ENCODE measurements at regions not wholly inside any gene's neighbourhood (a gene's known extent, or its start where the extent isn't known, plus 50 kb on each side); places are given as distances from the start of the nearest gene placed in this dataset.

- H3K4me3 ChIP-seq (ENCODE audit: control insufficient read depth, low read depth, low read length): no peak overlapping the region
- TF ChIP-seq, protein P1, sequence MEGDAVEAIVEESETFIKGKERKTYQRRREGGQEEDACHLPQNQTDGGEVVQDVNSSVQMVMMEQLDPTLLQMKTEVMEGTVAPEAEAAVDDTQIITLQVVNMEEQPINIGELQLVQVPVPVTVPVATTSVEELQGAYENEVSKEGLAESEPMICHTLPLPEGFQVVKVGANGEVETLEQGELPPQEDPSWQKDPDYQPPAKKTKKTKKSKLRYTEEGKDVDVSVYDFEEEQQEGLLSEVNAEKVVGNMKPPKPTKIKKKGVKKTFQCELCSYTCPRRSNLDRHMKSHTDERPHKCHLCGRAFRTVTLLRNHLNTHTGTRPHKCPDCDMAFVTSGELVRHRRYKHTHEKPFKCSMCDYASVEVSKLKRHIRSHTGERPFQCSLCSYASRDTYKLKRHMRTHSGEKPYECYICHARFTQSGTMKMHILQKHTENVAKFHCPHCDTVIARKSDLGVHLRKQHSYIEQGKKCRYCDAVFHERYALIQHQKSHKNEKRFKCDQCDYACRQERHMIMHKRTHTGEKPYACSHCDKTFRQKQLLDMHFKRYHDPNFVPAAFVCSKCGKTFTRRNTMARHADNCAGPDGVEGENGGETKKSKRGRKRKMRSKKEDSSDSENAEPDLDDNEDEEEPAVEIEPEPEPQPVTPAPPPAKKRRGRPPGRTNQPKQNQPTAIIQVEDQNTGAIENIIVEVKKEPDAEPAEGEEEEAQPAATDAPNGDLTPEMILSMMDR (conservative IDR thresholded peaks at IDR 0.05; ENCODE audit: control insufficient read depth, insufficient read depth, low read depth, low read length): no peak
- DNase-seq (ENCODE audit: low read depth): peak; percentile 38
Measured at GRCh38 chr12:58067610-58068387, 126.4 kb downstream of the ATP23 start.

DNA sequence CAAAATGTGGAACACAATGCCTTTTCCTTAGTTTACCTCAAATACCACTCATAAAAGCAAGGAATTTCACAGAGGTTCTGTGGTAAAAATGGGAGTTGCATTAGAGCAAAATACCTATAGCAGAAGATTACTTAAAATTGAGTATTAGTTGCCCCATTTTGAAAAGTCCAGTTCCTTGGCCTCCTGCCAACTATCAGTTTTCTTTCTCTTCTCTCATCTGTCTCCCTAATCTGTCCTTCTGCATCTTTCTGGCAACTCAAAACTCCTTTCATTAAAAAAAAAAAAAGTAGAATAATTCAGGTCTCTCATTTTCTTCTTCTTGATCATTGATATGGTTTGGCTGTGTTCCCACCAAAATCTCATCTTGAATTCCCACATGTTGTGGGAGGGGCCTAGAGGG lies 127.3 kb downstream of the ATP23 start:
- DNase-seq (ENCODE audit: low read depth): peak; percentile 1
- H3K4me3 ChIP-seq (ENCODE audit: control insufficient read depth, low read depth, low read length): no peak overlapping the region
- TF ChIP-seq, protein P1 (conservative IDR thresholded peaks at IDR 0.05; ENCODE audit: control insufficient read depth, insufficient read depth, low read depth, low read length): no peak

DNA sequence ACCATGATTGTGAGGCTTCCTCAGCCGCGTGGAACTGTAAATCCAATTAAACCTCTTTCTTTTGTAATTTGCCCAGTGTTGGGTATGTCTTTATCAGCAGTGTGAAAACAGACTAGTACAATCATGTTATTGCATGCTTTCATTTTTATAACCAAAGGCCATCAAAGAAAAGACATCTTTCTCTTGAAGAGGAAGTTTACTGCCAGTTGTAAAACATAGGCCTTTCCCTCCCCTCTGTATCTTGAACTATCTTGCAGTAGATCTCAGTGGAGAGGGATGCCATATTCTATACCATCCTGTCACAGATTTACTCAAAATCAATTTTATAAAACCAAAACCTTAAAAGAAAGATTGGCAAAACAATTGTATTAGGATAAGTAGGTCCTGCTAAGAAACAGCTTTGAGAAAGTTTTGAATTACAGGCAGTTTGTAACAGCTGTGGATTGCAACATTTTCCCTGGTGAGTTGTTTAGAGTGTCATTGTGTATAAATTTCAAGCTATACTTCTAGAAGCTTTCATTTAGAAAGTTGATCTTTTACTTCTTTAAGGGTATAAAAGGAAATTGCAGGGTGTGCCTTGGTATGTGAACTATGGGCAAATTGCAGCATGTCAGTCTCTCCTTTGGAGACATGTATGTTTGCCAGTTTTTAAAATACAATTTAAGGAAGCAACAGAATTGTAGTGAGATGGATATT lies 128.0 kb downstream of the ATP23 start:
- no peak overlapping the region for H3K4me3 ChIP-seq (ENCODE audit: control insufficient read depth, low read depth, low read length)
- TF ChIP-seq, protein P1 (conservative IDR thresholded peaks at IDR 0.05; ENCODE audit: control insufficient read depth, insufficient read depth, low read depth, low read length): no peak
- DNase-seq (ENCODE audit: low read depth): peak; percentile 55

DNA sequence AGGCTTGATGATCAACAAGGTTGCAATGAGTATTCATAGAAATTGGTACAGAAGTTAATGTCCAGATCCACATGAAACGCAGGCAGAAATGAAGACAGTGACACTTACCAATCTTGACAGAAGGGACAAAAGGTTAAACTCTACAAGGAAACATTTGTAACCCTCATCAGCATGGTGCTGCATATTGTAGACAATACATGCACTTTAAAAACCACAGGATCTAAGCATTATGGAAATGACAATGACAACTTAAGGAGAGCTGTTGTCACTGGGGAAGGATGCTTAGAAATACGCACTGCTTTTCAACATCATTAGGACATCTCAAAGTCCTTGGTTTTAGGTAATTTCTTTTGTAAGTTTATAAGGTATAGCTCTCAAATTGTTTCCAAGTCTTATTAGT lies 130.6 kb downstream of the ATP23 start:
- H3K4me3 ChIP-seq (ENCODE audit: control insufficient read depth, low read depth, low read length): no peak overlapping the region
- no peak for DNase-seq (ENCODE audit: low read depth)
- TF ChIP-seq, protein P1 (conservative IDR thresholded peaks at IDR 0.05; ENCODE audit: control insufficient read depth, insufficient read depth, low read depth, low read length): no peak

DNA sequence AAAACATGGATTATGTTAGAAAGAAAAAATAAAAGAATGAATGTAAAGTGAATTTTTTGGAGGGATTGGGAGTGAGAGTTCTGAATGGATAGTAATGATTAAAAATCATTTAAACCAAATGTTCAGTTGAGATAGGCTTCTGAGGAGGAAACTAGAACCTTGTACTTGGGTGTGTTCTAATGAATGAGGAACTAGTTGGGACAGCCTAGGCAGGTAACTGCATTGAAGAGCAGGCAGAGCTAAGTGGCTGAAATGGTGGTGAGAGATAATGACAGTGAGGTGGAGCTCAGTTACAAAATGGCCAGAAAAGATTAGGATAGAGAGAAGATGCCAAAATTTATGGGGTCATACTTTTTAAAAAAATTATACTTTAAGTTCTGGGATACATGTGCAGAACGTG lies 132.9 kb downstream of the ATP23 start:
- no peak overlapping the region for H3K4me3 ChIP-seq (ENCODE audit: control insufficient read depth, low read depth, low read length)
- TF ChIP-seq, protein P1 (conservative IDR thresholded peaks at IDR 0.05; ENCODE audit: control insufficient read depth, insufficient read depth, low read depth, low read length): no peak
- no peak for DNase-seq (ENCODE audit: low read depth)

- no peak for DNase-seq (ENCODE audit: low read depth)
- TF ChIP-seq, protein P1 (conservative IDR thresholded peaks at IDR 0.05; ENCODE audit: control insufficient read depth, insufficient read depth, low read depth, low read length): no peak
- H3K4me3 ChIP-seq (ENCODE audit: control insufficient read depth, low read depth, low read length): no peak overlapping the region
Measured at GRCh38 chr12:58079806-58080205, 138.4 kb downstream of the ATP23 start.

Data from fibroblast of mammary gland (primary cell).